ENCODE measurements at regions not wholly inside any gene's neighbourhood (a gene's known extent, or its start where the extent isn't known, plus 50 kb on each side); places are given as distances from the start of the nearest gene placed in this dataset.
"Not testable (repeated sequence)": the region's sequence is repeated elsewhere in the genome, so short reads cannot be mapped to it uniquely, and the experiment has no call there.

- Histone ChIP-seq H3K4me2 (no peak overlapping the region), H3K27me3 (no peaks in the 10 kb centered on the region), H3K9me3 (replicated peaks in 1 of 11) (peaks cover 2 to 15% (median 6%) of the 10 kb centered on the region in 11 experiments; a peak in 21 of 22 replicates), H3K4me3 (no peak overlapping the region), H3K36me3 (no peaks in the 10 kb centered on the region), H4K20me1 (no peaks in the 10 kb centered on the region), H3K9ac (no peak overlapping the region), H3K27ac (no peak overlapping the region), H3K4me1 (no peaks in the 10 kb centered on the region)
- TF ChIP-seq Cebpa-rat (IDR thresholded peaks at IDR 0.05) = no peak
Observed at GRCh38 chr10:9850415-9850814, 1167.3 kb upstream of the CELF2 start.

- TF ChIP-seq Cebpa-rat (IDR thresholded peaks at IDR 0.05) = no peak
- H3K27ac ChIP-seq = no peak overlapping the region
- H3K36me3 ChIP-seq = no peaks in the 10 kb centered on the region
- no peaks in the 10 kb centered on the region for H3K27me3 ChIP-seq
- H4K20me1 ChIP-seq = no peaks in the 10 kb centered on the region
- H3K9me3 ChIP-seq (replicated peaks in 1 of 11) = peaks cover 10 to 20% (median 15%) of the 10 kb centered on the region in 11 experiments; a peak in 21 of 22 replicates
- no peak overlapping the region for H3K9ac ChIP-seq
- no peak overlapping the region for H3K4me3 ChIP-seq
- H3K4me1 ChIP-seq = no peaks in the 10 kb centered on the region
- H3K4me2 ChIP-seq = no peak overlapping the region
Observed at GRCh38 chr10:9851808-9852207, 1165.9 kb upstream of the CELF2 start.

- H3K9me3 ChIP-seq (replicated peaks in 1 of 11) = peaks cover 10 to 20% (median 15%) of the 10 kb centered on the region in 11 experiments; a peak in 21 of 22 replicates
- H3K27me3 ChIP-seq = no peaks in the 10 kb centered on the region
- no peak for TF ChIP-seq Cebpa-rat (IDR thresholded peaks at IDR 0.05)
- H4K20me1 ChIP-seq = no peaks in the 10 kb centered on the region
- H3K36me3 ChIP-seq = no peaks in the 10 kb centered on the region
- H3K4me3 ChIP-seq = no peak overlapping the region
- H3K9ac ChIP-seq = no peak overlapping the region
- no peaks in the 10 kb centered on the region for H3K4me1 ChIP-seq
- no peak overlapping the region for H3K27ac ChIP-seq
- no peak overlapping the region for H3K4me2 ChIP-seq
Observed at GRCh38 chr10:9853405-9854355, 1164.0 kb upstream of the CELF2 start.

GRCh38 chr10:9855451-9855850 is 1162.2 kb upstream of the CELF2 start:
- H3K27ac ChIP-seq, H3K4me1 ChIP-seq, H3K9ac ChIP-seq, H3K4me3 ChIP-seq, H3K4me2 ChIP-seq, H3K27me3 ChIP-seq, H3K36me3 ChIP-seq, H4K20me1 ChIP-seq: not testable (repeated sequence)
- peaks cover 10 to 20% (median 15%) of the 10 kb centered on the region in 11 experiments; a peak in 21 of 22 replicates for H3K9me3 ChIP-seq (replicated peaks in 1 of 11)

GRCh38 chr10:9858816-9859215 is 1158.9 kb upstream of the CELF2 start:
- no peak overlapping the region for H3K4me3 ChIP-seq
- H3K4me2 ChIP-seq = no peak overlapping the region
- no peak overlapping the region for H3K27ac ChIP-seq
- peaks cover 10 to 14% (median 12%) of the 10 kb centered on the region in 11 experiments; a peak in 21 of 22 replicates for H3K9me3 ChIP-seq (replicated peaks in 1 of 11)
- TF ChIP-seq Cebpa-rat (IDR thresholded peaks at IDR 0.05) = no peak
- no peaks in the 10 kb centered on the region for H4K20me1 ChIP-seq
- no peak overlapping the region for H3K9ac ChIP-seq
- H3K4me1 ChIP-seq = no peaks in the 10 kb centered on the region
- no peaks in the 10 kb centered on the region for H3K27me3 ChIP-seq
- no peaks in the 10 kb centered on the region for H3K36me3 ChIP-seq

GRCh38 chr10:9860045-9860444 is 1157.6 kb upstream of the CELF2 start:
- Histone ChIP-seq H3K36me3 (no peaks in the 10 kb centered on the region), H3K9me3 (replicated peaks in 1 of 11) (peaks cover 10 to 14% (median 12%) of the 10 kb centered on the region in 11 experiments; a peak in 21 of 22 replicates), H3K27me3 (no peaks in the 10 kb centered on the region), H3K27ac (no peak overlapping the region), H3K4me3 (no peak overlapping the region), H3K9ac (no peak overlapping the region), H4K20me1 (no peaks in the 10 kb centered on the region), H3K4me1 (no peaks in the 10 kb centered on the region), H3K4me2 (no peak overlapping the region)
- TF ChIP-seq Cebpa-rat (IDR thresholded peaks at IDR 0.05) = no peak

- H3K4me3 ChIP-seq = no peak overlapping the region
Observed at GRCh38 chr10:9863559-9864121, 1154.0 kb upstream of the CELF2 start.

GRCh38 chr10:9868499-9868898 is 1149.2 kb upstream of the CELF2 start:
- Histone ChIP-seq H3K36me3 (no peaks in the 10 kb centered on the region), H4K20me1 (no peaks in the 10 kb centered on the region), H3K27me3 (no peaks in the 10 kb centered on the region), H3K27ac (no peak overlapping the region), H3K4me3 (no peak overlapping the region), H3K4me1 (no peaks in the 10 kb centered on the region), H3K4me2 (no peak overlapping the region), H3K9me3 (replicated peaks in 1 of 11) (no peaks in the 10 kb centered on the region), H3K9ac (no peak overlapping the region)
- TF ChIP-seq Cebpa-rat (IDR thresholded peaks at IDR 0.05) = no peak

More at GRCh38 chr10:9863559-9864121, 1154.0 kb upstream of the CELF2 start:
- no peak for TF ChIP-seq Cebpa-rat (IDR thresholded peaks at IDR 0.05)
- Histone ChIP-seq H3K36me3 (no peaks in the 10 kb centered on the region), H3K9ac (no peak overlapping the region), H4K20me1 (no peaks in the 10 kb centered on the region), H3K27ac (no peak overlapping the region), H3K4me1 (no peaks in the 10 kb centered on the region), H3K9me3 (replicated peaks in 1 of 11) (no peaks in the 10 kb centered on the region), H3K4me2 (no peak overlapping the region), H3K27me3 (no peaks in the 10 kb centered on the region)

- Histone ChIP-seq H3K27me3 (no peaks in the 10 kb centered on the region), H3K36me3 (no peaks in the 10 kb centered on the region), H3K4me3 (no peak overlapping the region), H3K4me1 (no peaks in the 10 kb centered on the region), H4K20me1 (no peaks in the 10 kb centered on the region), H3K9me3 (replicated peaks in 1 of 11) (no peaks in the 10 kb centered on the region), H3K27ac (no peak overlapping the region), H3K9ac (no peak overlapping the region), H3K4me2 (no peak overlapping the region)
- TF ChIP-seq Cebpa-rat (IDR thresholded peaks at IDR 0.05) = no peak
Observed at GRCh38 chr10:9869205-9869604, 1148.5 kb upstream of the CELF2 start.
